OCI-LY1 (cell line): ENCODE measurements at regions not wholly inside any gene's neighbourhood (a gene's known extent, or its start where the extent isn't known, plus 50 kb on each side); places are given as distances from the start of the nearest gene placed in this dataset.

Source experiments
- H2AFZ ChIP-seq: fragments of 200-600 bp; sonication (generic), shearing (Covaris generic); 2 replicates; pipeline ENCODE4 v1.6.0; 2014; ENCODE audit warnings: antibody characterized with exemption, mild to moderate bottlenecking, low read length
- H3F3A ChIP-seq: fragments of 200-600 bp; sonication (generic), shearing (Covaris generic); 2 replicates; pipeline ENCODE4 v1.6.0; 2014; ENCODE audit warnings: mild to moderate bottlenecking, antibody characterized with exemption, low read length, moderate library complexity; ENCODE audit not compliant: insufficient read depth
- H3K27ac ChIP-seq: fragments of 200-600 bp; sonication (generic); 2 replicates; pipeline ENCODE4 v1.5.1; 2014; ENCODE audit warnings: low read length, mixed run types, mild to moderate bottlenecking, low read depth; ENCODE audit not compliant: poor library complexity, severe bottlenecking
- H3K27me3 ChIP-seq: fragments of 200-600 bp; sonication (generic); 2 replicates; pipeline ENCODE4 v1.6.0; 2014; ENCODE audit warnings: antibody characterized with exemption, mild to moderate bottlenecking, low read length, moderate library complexity; ENCODE audit not compliant: insufficient read depth
- H3K36me3 ChIP-seq: fragments of 200-600 bp; sonication (generic); 2 replicates; pipeline ENCODE4 v1.6.1; 2014; ENCODE audit warnings: mild to moderate bottlenecking, antibody characterized with exemption, low read length, moderate library complexity, mixed read lengths; ENCODE audit not compliant: insufficient read depth
- H3K4me1 ChIP-seq: fragments of 200-600 bp; sonication (generic); 2 replicates; pipeline ENCODE4 v1.5.1; 2014; ENCODE audit warnings: mild to moderate bottlenecking, low read length, moderate library complexity; ENCODE audit not compliant: insufficient read depth, severe bottlenecking
- H3K4me2 ChIP-seq: fragments of 200-600 bp; sonication (generic), shearing (Covaris generic); 2 replicates; pipeline ENCODE4 v1.6.1; 2014; ENCODE audit warnings: low read length
- H3K4me3 ChIP-seq: fragments of 200-600 bp; sonication (generic); 2 replicates; pipeline ENCODE4 v1.5.1; 2014; ENCODE audit warnings: low read length, low read depth, mild to moderate bottlenecking, mixed read lengths; ENCODE audit not compliant: poor library complexity, severe bottlenecking
- H3K79me2 ChIP-seq: fragments of 200-600 bp; shearing (Covaris generic); 2 replicates; pipeline ENCODE4 v1.6.1; 2016; ENCODE audit warnings: mixed run types, low read length, mixed read lengths; ENCODE audit not compliant: insufficient read depth
- H3K9ac ChIP-seq: fragments of 200-600 bp; sonication (generic), shearing (Covaris generic); 2 replicates; pipeline ENCODE4 v1.6.1; 2014; ENCODE audit warnings: mild to moderate bottlenecking, low read length, mixed read lengths
- H3K9me2 ChIP-seq: fragments of 200-600 bp; sonication (generic), shearing (Covaris generic); 2 replicates; pipeline ENCODE4 v1.6.1; 2014; ENCODE audit warnings: low read depth, mild to moderate bottlenecking, low read length, mixed read lengths
- H3K9me3 ChIP-seq: fragments of 200-600 bp; shearing (Covaris generic); 2 replicates; pipeline ENCODE4 v1.6.1; 2014; ENCODE audit warnings: low read length, mixed read lengths
- H4K20me1 ChIP-seq: fragments of 200-600 bp; sonication (generic), shearing (Covaris generic); 2 replicates; pipeline ENCODE4 v1.6.0; 2016; ENCODE audit warnings: mild to moderate bottlenecking, low read length; ENCODE audit not compliant: insufficient read depth
- EZH2 ChIP-seq: fragments of 200-600 bp; sonication (generic), shearing (Covaris generic); IDR thresholded peaks from 2 replicates; pipeline ENCODE4 v1.8.0; 2017; ENCODE audit warnings: borderline replicate concordance, mixed run types, mild to moderate bottlenecking, antibody characterized with exemption, low read length, moderate library complexity, mixed read lengths
- TF ChIP-seq, protein P1 (sequence below): fragments of 200-600 bp; sonication (generic), shearing (Covaris generic); IDR thresholded peaks from 2 replicates; pipeline ENCODE4 v1.5.1; 2017; ENCODE audit warnings: mild to moderate bottlenecking, antibody characterized with exemption, low read length, moderate library complexity, mixed read lengths

DNA sequence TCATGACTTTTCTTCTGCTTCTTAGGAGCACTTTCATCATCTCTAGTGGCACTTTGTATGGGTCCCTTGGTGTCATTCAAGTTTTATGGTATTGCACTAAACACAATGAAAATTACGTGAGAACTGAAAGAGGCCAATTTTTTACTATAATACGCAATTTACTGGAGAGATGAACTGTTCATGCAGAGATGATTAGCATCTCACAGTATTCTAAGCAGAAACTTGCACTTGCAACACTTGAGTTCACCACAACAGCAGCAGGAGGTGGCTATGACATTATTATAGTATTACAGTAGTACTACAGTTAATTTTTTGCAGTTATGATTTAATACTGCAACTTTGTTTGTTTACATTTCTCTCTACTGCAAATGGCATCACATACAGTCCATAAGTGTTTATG lies 793.1 kb upstream of the CRIM1 start:
- no peak for TF ChIP-seq EZH2
- TF ChIP-seq, protein P1, sequence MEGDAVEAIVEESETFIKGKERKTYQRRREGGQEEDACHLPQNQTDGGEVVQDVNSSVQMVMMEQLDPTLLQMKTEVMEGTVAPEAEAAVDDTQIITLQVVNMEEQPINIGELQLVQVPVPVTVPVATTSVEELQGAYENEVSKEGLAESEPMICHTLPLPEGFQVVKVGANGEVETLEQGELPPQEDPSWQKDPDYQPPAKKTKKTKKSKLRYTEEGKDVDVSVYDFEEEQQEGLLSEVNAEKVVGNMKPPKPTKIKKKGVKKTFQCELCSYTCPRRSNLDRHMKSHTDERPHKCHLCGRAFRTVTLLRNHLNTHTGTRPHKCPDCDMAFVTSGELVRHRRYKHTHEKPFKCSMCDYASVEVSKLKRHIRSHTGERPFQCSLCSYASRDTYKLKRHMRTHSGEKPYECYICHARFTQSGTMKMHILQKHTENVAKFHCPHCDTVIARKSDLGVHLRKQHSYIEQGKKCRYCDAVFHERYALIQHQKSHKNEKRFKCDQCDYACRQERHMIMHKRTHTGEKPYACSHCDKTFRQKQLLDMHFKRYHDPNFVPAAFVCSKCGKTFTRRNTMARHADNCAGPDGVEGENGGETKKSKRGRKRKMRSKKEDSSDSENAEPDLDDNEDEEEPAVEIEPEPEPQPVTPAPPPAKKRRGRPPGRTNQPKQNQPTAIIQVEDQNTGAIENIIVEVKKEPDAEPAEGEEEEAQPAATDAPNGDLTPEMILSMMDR: no peak
- Histone ChIP-seq H3K9me2 (no peaks in the 10 kb centered on the region), H3K27ac (no peak overlapping the region), H4K20me1 (no peaks in the 10 kb centered on the region), H3F3A (no peaks in the 10 kb centered on the region), H3K9me3 (no peaks in the 10 kb centered on the region), H3K9ac (no peak overlapping the region), H3K79me2 (no peaks in the 10 kb centered on the region), H3K4me2 (no peak overlapping the region), H2AFZ (no peak overlapping the region), H3K4me3 (no peak overlapping the region), H3K4me1 (no peaks in the 10 kb centered on the region), H3K36me3 (no peaks in the 10 kb centered on the region), H3K27me3 (no peaks in the 10 kb centered on the region)

DNA sequence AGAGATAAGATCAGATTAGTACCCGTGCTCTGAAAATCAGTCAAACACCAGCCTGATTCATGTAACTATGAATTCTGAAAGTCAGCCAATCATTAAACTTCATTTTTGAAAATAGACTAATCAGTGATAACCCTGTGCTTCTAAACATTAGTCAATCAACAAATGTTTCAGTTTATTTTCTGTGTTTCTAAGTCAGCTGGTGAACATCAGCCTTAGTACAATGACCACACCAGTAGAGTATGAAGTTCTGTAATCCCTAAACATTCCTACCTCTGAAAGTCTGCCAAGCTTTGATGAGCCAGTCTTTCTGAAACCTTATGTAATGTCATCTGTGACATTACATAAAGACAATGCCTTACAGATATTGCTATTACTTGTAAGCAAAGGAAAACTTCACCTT lies 807.4 kb upstream of the CRIM1 start:
- no peak overlapping the region for H3K9ac ChIP-seq
- no peaks in the 10 kb centered on the region for H3K36me3 ChIP-seq
- no peak overlapping the region for H3K4me2 ChIP-seq
- no peak overlapping the region for H3K27ac ChIP-seq
- H2AFZ ChIP-seq: no peak overlapping the region
- H4K20me1 ChIP-seq: no peaks in the 10 kb centered on the region
- TF ChIP-seq, protein P1: no peak
- TF ChIP-seq EZH2: no peak
- no peaks in the 10 kb centered on the region for H3K9me3 ChIP-seq
- H3K4me3 ChIP-seq: no peak overlapping the region
- no peaks in the 10 kb centered on the region for H3K27me3 ChIP-seq
- H3K4me1 ChIP-seq: no peaks in the 10 kb centered on the region
- H3K79me2 ChIP-seq: no peaks in the 10 kb centered on the region
- no peaks in the 10 kb centered on the region for H3K9me2 ChIP-seq
- no peaks in the 10 kb centered on the region for H3F3A ChIP-seq

DNA sequence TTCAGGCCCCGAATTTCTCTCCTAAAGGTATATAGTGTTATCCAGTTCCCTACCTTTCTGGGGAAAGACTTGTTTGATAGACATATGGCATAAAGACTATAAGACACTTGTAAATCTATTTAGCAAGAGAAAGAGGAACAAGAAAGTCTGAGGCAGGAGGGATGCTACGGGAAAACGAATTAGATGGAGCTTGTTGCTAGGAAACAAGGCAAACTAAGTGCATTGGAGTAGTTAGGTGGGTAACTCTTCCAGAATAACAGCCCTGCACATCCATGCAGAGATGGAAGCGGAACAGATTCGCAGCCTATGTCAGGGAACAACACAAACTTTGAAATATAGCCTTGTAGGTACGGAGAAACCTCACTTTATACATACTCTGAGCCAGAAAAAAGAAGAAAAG lies 810.3 kb upstream of the CRIM1 start:
- no peak overlapping the region for H3K4me3 ChIP-seq
- no peaks in the 10 kb centered on the region for H3F3A ChIP-seq
- H3K4me2 ChIP-seq: no peak overlapping the region
- no peaks in the 10 kb centered on the region for H3K36me3 ChIP-seq
- H3K79me2 ChIP-seq: no peaks in the 10 kb centered on the region
- H4K20me1 ChIP-seq: no peaks in the 10 kb centered on the region
- no peaks in the 10 kb centered on the region for H3K27me3 ChIP-seq
- H3K9me3 ChIP-seq: no peaks in the 10 kb centered on the region
- no peak overlapping the region for H3K9ac ChIP-seq
- no peak overlapping the region for H2AFZ ChIP-seq
- TF ChIP-seq, protein P1: no peak
- TF ChIP-seq EZH2: no peak
- no peaks in the 10 kb centered on the region for H3K9me2 ChIP-seq
- H3K27ac ChIP-seq: no peak overlapping the region
- H3K4me1 ChIP-seq: no peaks in the 10 kb centered on the region
